Endothelial cell (in vitro differentiated cells): ENCODE measurements at regions not wholly inside any gene's neighbourhood (a gene's known extent, or its start where the extent isn't known, plus 50 kb on each side); places are given as distances from the start of the nearest gene placed in this dataset.

ENCODE experiments used
- DNase-seq: peaks from one replicate; pipeline ENCODE4 v3.0.0; 2021; ENCODE audit warnings: low spot score
- H3K27ac Mint-ChIP-seq: one replicate; pipeline ENCODE4 v1.8.0; 2021; ENCODE audit warnings: mixed read lengths, inconsistent platforms; ENCODE audit not compliant: unreplicated experiment
- H3K27me3 Mint-ChIP-seq: one replicate; pipeline ENCODE4 v1.8.0; 2021; ENCODE audit warnings: mild to moderate bottlenecking, moderate library complexity, mixed read lengths, inconsistent platforms; ENCODE audit not compliant: unreplicated experiment
- H3K36me3 Mint-ChIP-seq: one replicate; pipeline ENCODE4 v1.8.0; 2021; ENCODE audit warnings: mild to moderate bottlenecking, low read depth, mixed read lengths, inconsistent platforms; ENCODE audit not compliant: unreplicated experiment
- H3K4me1 Mint-ChIP-seq: one replicate; pipeline ENCODE4 v1.8.0; 2021; ENCODE audit warnings: mild to moderate bottlenecking, mixed read lengths, inconsistent platforms; ENCODE audit not compliant: unreplicated experiment
- H3K4me3 Mint-ChIP-seq: one replicate; pipeline ENCODE4 v1.8.0; 2021; ENCODE audit warnings: mild to moderate bottlenecking, mixed read lengths, inconsistent platforms; ENCODE audit not compliant: unreplicated experiment
- H3K9me3 Mint-ChIP-seq: one replicate; pipeline ENCODE4 v1.8.0; 2021; ENCODE audit warnings: mixed read lengths, inconsistent platforms; ENCODE audit not compliant: unreplicated experiment
- CTCF ChIP-seq: fragments of 200-600 bp; sonication (generic); IDR thresholded peaks from one replicate; pipeline ENCODE4 v1.5.0; 2021; ENCODE audit warnings: antibody characterized with exemption; ENCODE audit not compliant: unreplicated experiment

- TF ChIP-seq CTCF = no peak
- Mint-ChIP-seq H3K36me3 (no peaks in the 10 kb centered on the region), H3K4me3 (no peak overlapping the region), H3K4me1 (no peaks in the 10 kb centered on the region), H3K9me3 (peaks cover 4% of the 10 kb centered on the region), H3K27ac (no peak overlapping the region), H3K27me3 (no peaks in the 10 kb centered on the region)
- DNase-seq = no peak
Measured at GRCh38 chrX:149114001-149114400, 391.1 kb downstream of the IDS start.

- H3K27me3 Mint-ChIP-seq = no peaks in the 10 kb centered on the region
- no peaks in the 10 kb centered on the region for H3K36me3 Mint-ChIP-seq
- no peak for TF ChIP-seq CTCF
- DNase-seq = no peak
- H3K27ac Mint-ChIP-seq = no peak overlapping the region
- no peaks in the 10 kb centered on the region for H3K9me3 Mint-ChIP-seq
- no peak overlapping the region for H3K4me3 Mint-ChIP-seq
- H3K4me1 Mint-ChIP-seq = no peaks in the 10 kb centered on the region
Measured at GRCh38 chrX:149097786-149098185, 407.3 kb downstream of the IDS start.

- H3K36me3 Mint-ChIP-seq = no peaks in the 10 kb centered on the region
- no peak for DNase-seq
- no peaks in the 10 kb centered on the region for H3K4me1 Mint-ChIP-seq
- no peaks in the 10 kb centered on the region for H3K27me3 Mint-ChIP-seq
- no peak overlapping the region for H3K4me3 Mint-ChIP-seq
- no peaks in the 10 kb centered on the region for H3K9me3 Mint-ChIP-seq
- TF ChIP-seq CTCF = no peak
- no peak overlapping the region for H3K27ac Mint-ChIP-seq
Measured at GRCh38 chrX:149092179-149092578, 412.9 kb downstream of the IDS start.

GRCh38 chrX:149079805-149080406 lies 425.2 kb downstream of the IDS start:
- H3K36me3 Mint-ChIP-seq = no peaks in the 10 kb centered on the region
- H3K27me3 Mint-ChIP-seq = peaks cover 2% of the 10 kb centered on the region
- H3K9me3 Mint-ChIP-seq = no peaks in the 10 kb centered on the region
- TF ChIP-seq CTCF = no peak
- H3K27ac Mint-ChIP-seq = no peak overlapping the region
- no peak for DNase-seq
- H3K4me1 Mint-ChIP-seq = no peaks in the 10 kb centered on the region
- H3K4me3 Mint-ChIP-seq = no peak overlapping the region

- Mint-ChIP-seq H3K36me3 (no peaks in the 10 kb centered on the region), H3K4me1 (no peaks in the 10 kb centered on the region), H3K9me3 (no peaks in the 10 kb centered on the region), H3K27ac (no peak overlapping the region), H3K4me3 (no peak overlapping the region), H3K27me3 (no peaks in the 10 kb centered on the region)
- no peak for TF ChIP-seq CTCF
- no peak for DNase-seq
Measured at GRCh38 chrX:149074398-149074797, 430.7 kb downstream of the IDS start.
